ENCODE measurements at regions not wholly inside any gene's neighbourhood (a gene's known extent, or its start where the extent isn't known, plus 50 kb on each side); places are given as distances from the start of the nearest gene placed in this dataset.

- in situ Hi-C loops (cut with MboI), result no loop called here
- DNase-seq (ENCODE audit: low read depth, low spot score) (no peak), FAIRE-seq (no peak), ATAC-seq (no peak)
- Histone ChIP-seq H3K4me1 (ENCODE audit: control insufficient read depth, insufficient read depth, low read length) (no peaks in the 10 kb centered on the region), H3K36me3 (ENCODE audit: control insufficient read depth in 2 of 2, insufficient read depth in 2 of 2, low read length in 1 of 2) (no peaks in the 10 kb centered on the region), H3K27ac (ENCODE audit: control insufficient read depth, insufficient read depth) (no peak overlapping the region), H3K79me2 (ENCODE audit: control insufficient read depth, insufficient read depth, low read length) (no peaks in the 10 kb centered on the region), H3K4me2 (ENCODE audit: control insufficient read depth, insufficient read depth) (no peak overlapping the region), H3K27me3 (replicated peaks in 1 of 2; ENCODE audit: control insufficient read depth in 2 of 2, insufficient read depth in 2 of 2, low read length in 1 of 2) (no peaks in the 10 kb centered on the region), H4K20me1 (ENCODE audit: control insufficient read depth, insufficient read depth) (no peaks in the 10 kb centered on the region), H3K9ac (ENCODE audit: control insufficient read depth, insufficient read depth, low read length) (no peak overlapping the region), H2AFZ (ENCODE audit: control insufficient read depth, low read depth, low read length) (no peak overlapping the region), H3K4me3 (no peak overlapping the region), H3K9me3 (replicated peaks; ENCODE audit: control insufficient read depth, insufficient read depth, low read length) (no peaks in the 10 kb centered on the region)
- ChIA-PET SMC1A (ENCODE audit: uncharacterized antibody, unreplicated experiment) (interaction anchor here (1.1 kb wide), 1 partner anchor 67 kb away, joined by 3 read pairs; no protein-coding TSS in a partner anchor), CTCF (no interaction called here), RAD21 (ENCODE audit: unreplicated experiment) (no interaction called here), POLR2A (no interaction called here)
- WGBS (ENCODE audit: insufficient coverage, insufficient replicate concordance, low lambda C conversion rate, missing lambda C conversion rate), result 5% methylated on average over 2 of the region's 2 CpGs
- intact Hi-C loops (cut with micrococcal nuclease; ENCODE audit: unreplicated experiment), result no loop called here
- BruUV-seq (replicated peaks), result no TSS peak
- TF ChIP-seq IKZF2 (IDR thresholded peaks at IDR 0.05) (no peak), TARDBP (IDR thresholded peaks at IDR 0.05; ENCODE audit: borderline replicate concordance) (no peak), ETV6 (conservative IDR thresholded peaks at IDR 0.05 in 1 of 2, IDR thresholded peaks at IDR 0.05 in 1 of 2; ENCODE audit: borderline replicate concordance in 1 of 2, low read depth in 1 of 2) (no peak), SMARCA5 (IDR thresholded peaks at IDR 0.05) (no peak), CBX5 (IDR thresholded peaks at IDR 0.05; ENCODE audit: low read depth) (no peak), YBX1 (IDR thresholded peaks at IDR 0.05) (no peak), NR2F1 (conservative IDR thresholded peaks at IDR 0.05) (no peak), USF1 (IDR thresholded peaks at IDR 0.05; ENCODE audit: borderline replicate concordance, extremely low read length, insufficient read depth, low read depth, low read length) (no peak), ZNF217 (IDR thresholded peaks at IDR 0.05) (no peak)
- TF ChIP-seq, protein P1, sequence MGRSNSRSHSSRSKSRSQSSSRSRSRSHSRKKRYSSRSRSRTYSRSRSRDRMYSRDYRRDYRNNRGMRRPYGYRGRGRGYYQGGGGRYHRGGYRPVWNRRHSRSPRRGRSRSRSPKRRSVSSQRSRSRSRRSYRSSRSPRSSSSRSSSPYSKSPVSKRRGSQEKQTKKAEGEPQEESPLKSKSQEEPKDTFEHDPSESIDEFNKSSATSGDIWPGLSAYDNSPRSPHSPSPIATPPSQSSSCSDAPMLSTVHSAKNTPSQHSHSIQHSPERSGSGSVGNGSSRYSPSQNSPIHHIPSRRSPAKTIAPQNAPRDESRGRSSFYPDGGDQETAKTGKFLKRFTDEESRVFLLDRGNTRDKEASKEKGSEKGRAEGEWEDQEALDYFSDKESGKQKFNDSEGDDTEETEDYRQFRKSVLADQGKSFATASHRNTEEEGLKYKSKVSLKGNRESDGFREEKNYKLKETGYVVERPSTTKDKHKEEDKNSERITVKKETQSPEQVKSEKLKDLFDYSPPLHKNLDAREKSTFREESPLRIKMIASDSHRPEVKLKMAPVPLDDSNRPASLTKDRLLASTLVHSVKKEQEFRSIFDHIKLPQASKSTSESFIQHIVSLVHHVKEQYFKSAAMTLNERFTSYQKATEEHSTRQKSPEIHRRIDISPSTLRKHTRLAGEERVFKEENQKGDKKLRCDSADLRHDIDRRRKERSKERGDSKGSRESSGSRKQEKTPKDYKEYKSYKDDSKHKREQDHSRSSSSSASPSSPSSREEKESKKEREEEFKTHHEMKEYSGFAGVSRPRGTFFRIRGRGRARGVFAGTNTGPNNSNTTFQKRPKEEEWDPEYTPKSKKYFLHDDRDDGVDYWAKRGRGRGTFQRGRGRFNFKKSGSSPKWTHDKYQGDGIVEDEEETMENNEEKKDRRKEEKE (IDR thresholded peaks at IDR 0.05), result no peak
Measured at GRCh38 chr9:81391457-81391825, 297.9 kb downstream of the TLE1 start.

All from GM12878 (cell line).